Neural progenitor cell (in vitro differentiated cells): ENCODE measurements at regions not wholly inside any gene's neighbourhood (a gene's known extent, or its start where the extent isn't known, plus 50 kb on each side); places are given as distances from the start of the nearest gene placed in this dataset.

Source experiments
- EZH2 ChIP-seq: fragments of 200-600 bp; sonication (generic); IDR thresholded peaks from 2 replicates; pipeline ENCODE4 v1.6.1; 2017; ENCODE audit warnings: antibody characterized with exemption, mild to moderate bottlenecking, moderate library complexity
- EZH2phosphoT487 ChIP-seq: fragments of 200-600 bp; sonication (generic); IDR thresholded peaks from 2 replicates; pipeline ENCODE4 v1.6.1; 2017; ENCODE audit warnings: antibody characterized with exemption
- TF ChIP-seq, protein P1 (sequence below): fragments of 200-600 bp; sonication (generic); IDR thresholded peaks from 2 replicates; pipeline ENCODE4 v1.5.1; 2017; ENCODE audit warnings: antibody characterized with exemption, mild to moderate bottlenecking

DNA sequence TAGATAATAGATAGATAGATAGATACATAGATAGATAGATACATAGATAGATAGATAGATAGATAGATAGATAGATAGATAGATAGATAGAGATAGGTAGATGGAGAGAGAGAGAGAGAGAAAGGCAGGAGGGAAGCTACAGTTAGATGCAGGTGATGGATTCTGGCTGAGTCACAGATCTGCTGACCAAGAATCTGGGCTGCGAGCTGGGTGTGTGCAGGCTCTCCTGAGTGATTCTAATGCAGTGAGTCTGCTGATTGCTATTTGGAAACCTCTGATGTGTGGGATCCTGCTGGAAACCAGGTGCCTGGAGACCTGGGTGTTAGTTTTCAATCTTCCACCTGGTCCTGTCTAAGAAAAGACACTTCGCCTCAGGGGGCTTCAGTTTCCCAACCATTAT, 1441.8 kb downstream of the TBC1D22A start:
- TF ChIP-seq, protein P1, sequence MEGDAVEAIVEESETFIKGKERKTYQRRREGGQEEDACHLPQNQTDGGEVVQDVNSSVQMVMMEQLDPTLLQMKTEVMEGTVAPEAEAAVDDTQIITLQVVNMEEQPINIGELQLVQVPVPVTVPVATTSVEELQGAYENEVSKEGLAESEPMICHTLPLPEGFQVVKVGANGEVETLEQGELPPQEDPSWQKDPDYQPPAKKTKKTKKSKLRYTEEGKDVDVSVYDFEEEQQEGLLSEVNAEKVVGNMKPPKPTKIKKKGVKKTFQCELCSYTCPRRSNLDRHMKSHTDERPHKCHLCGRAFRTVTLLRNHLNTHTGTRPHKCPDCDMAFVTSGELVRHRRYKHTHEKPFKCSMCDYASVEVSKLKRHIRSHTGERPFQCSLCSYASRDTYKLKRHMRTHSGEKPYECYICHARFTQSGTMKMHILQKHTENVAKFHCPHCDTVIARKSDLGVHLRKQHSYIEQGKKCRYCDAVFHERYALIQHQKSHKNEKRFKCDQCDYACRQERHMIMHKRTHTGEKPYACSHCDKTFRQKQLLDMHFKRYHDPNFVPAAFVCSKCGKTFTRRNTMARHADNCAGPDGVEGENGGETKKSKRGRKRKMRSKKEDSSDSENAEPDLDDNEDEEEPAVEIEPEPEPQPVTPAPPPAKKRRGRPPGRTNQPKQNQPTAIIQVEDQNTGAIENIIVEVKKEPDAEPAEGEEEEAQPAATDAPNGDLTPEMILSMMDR: no peak
- TF ChIP-seq EZH2phosphoT487 (no peak), EZH2 (no peak)
